ENCODE measurements at regions not wholly inside any gene's neighbourhood (a gene's known extent, or its start where the extent isn't known, plus 50 kb on each side); places are given as distances from the start of the nearest gene placed in this dataset.
A peak's percentile ranks its signal among the peaks of the same experiment; 100 is the strongest.

- no peak for TF ChIP-seq ZBTB33 (IDR thresholded peaks at IDR 0.05)
- no peak for TF ChIP-seq EGR1 (IDR thresholded peaks at IDR 0.05; ENCODE audit: borderline replicate concordance in 1 of 2, low read depth in 2 of 2, low read length in 2 of 2)
- TF ChIP-seq FOS (IDR thresholded peaks at IDR 0.05; ENCODE audit: borderline replicate concordance, extremely low read depth, insufficient read length): no peak
- no peak for TF ChIP-seq BMI1 (IDR thresholded peaks at IDR 0.05; ENCODE audit: borderline replicate concordance)
- TF ChIP-seq RAD21 (IDR thresholded peaks at IDR 0.05; ENCODE audit: insufficient read depth, low read depth, low read length): no peak
These were observed 180.6 kb upstream of the RNPC3 start (continued) for GRCh38 chr1:103344930-103345329.

- no peak overlapping the region for H3K27ac ChIP-seq (ENCODE audit: control insufficient read depth, insufficient read depth)
- no peak overlapping the region for H2AFZ ChIP-seq (ENCODE audit: control insufficient read depth, low read depth, low read length)
- H3K4me3 ChIP-seq: no peak overlapping the region
- ATAC-seq (peak; percentile 59), DNase-seq (ENCODE audit: low read depth, low spot score) (no peak), FAIRE-seq (no peak)
- WGBS (ENCODE audit: insufficient coverage, insufficient replicate concordance, low lambda C conversion rate, missing lambda C conversion rate): 22% methylated on average over 2 of the region's 2 CpGs
- TF ChIP-seq NFYA (IDR thresholded peaks at IDR 0.05; ENCODE audit: borderline replicate concordance, low read depth, low read length) (no peak), MAX (IDR thresholded peaks at IDR 0.05; ENCODE audit: low read depth, low read length) (no peak), BRCA1 (IDR thresholded peaks at IDR 0.05; ENCODE audit: low read depth, low read length) (no peak), E2F4 (IDR thresholded peaks at IDR 0.05; ENCODE audit: low read depth, low read length) (no peak), RELB (IDR thresholded peaks at IDR 0.05; ENCODE audit: low read depth) (0 out of 2 replicates have a peak, but pooled peaks have one; percentile 33), MTA2 (IDR thresholded peaks at IDR 0.05; ENCODE audit: low read depth) (peak; percentile 65), SPI1 (IDR thresholded peaks at IDR 0.05; ENCODE audit: borderline replicate concordance, insufficient read depth, low read depth, low read length) (peak; percentile 45), IKZF1 (conservative IDR thresholded peaks at IDR 0.05) (0 out of 2 replicates have a peak, but pooled peaks have one; percentile 13), HDAC6 (IDR thresholded peaks at IDR 0.05; ENCODE audit: unreplicated experiment) (no peak), IKZF2 (IDR thresholded peaks at IDR 0.05) (peak; percentile 38 to 57; a peak in 2 of 4 replicates)
- H3K9ac ChIP-seq (ENCODE audit: control insufficient read depth, insufficient read depth, low read length): no peak overlapping the region
- intact Hi-C loops (cut with micrococcal nuclease; ENCODE audit: unreplicated experiment): no loop called here
- H3K4me1 ChIP-seq (ENCODE audit: control insufficient read depth, insufficient read depth, low read length): no peaks in the 10 kb centered on the region
- no peaks in the 10 kb centered on the region for H3K79me2 ChIP-seq (ENCODE audit: control insufficient read depth, insufficient read depth, low read length)
- in situ Hi-C loops (cut with MboI): no loop called here
- no peaks in the 10 kb centered on the region for H3K36me3 ChIP-seq (ENCODE audit: control insufficient read depth in 2 of 2, insufficient read depth in 2 of 2, low read length in 1 of 2)
- ChIA-PET CTCF (interaction anchor here (1.0 to 1.8 kb wide), 2 partner anchors 8 to 12 kb away, joined by 3 to 10 read pairs; no protein-coding TSS in a partner anchor), SMC1A (ENCODE audit: uncharacterized antibody, unreplicated experiment) (interaction anchor here (0.7 to 2.3 kb wide), 2 partner anchors 13 to 25 kb away, joined by 3 to 8 read pairs; no protein-coding TSS in a partner anchor), POLR2A (interaction anchor here (0.9 kb wide), 1 partner anchor 14 kb away, joined by 3 read pairs; no protein-coding TSS in a partner anchor), RAD21 (ENCODE audit: unreplicated experiment) (interaction anchor here (0.6 kb wide), 1 partner anchor 8 kb away, joined by 5 read pairs; no protein-coding TSS in a partner anchor)
- no TSS peak for BruUV-seq (replicated peaks)
- H3K9me3 ChIP-seq (replicated peaks; ENCODE audit: control insufficient read depth, insufficient read depth, low read length): no peaks in the 10 kb centered on the region
- no peaks in the 10 kb centered on the region for H3K27me3 ChIP-seq (replicated peaks in 1 of 2; ENCODE audit: control insufficient read depth in 2 of 2, insufficient read depth in 2 of 2, low read length in 1 of 2)
- H3K4me2 ChIP-seq (ENCODE audit: control insufficient read depth, insufficient read depth): no peak overlapping the region
- no peaks in the 10 kb centered on the region for H4K20me1 ChIP-seq (ENCODE audit: control insufficient read depth, insufficient read depth)
These were observed 184.1 kb upstream of the RNPC3 start for GRCh38 chr1:103341377-103341880.
